ENCODE measurements at regions not wholly inside any gene's neighbourhood (a gene's known extent, or its start where the extent isn't known, plus 50 kb on each side); places are given as distances from the start of the nearest gene placed in this dataset.

DNA sequence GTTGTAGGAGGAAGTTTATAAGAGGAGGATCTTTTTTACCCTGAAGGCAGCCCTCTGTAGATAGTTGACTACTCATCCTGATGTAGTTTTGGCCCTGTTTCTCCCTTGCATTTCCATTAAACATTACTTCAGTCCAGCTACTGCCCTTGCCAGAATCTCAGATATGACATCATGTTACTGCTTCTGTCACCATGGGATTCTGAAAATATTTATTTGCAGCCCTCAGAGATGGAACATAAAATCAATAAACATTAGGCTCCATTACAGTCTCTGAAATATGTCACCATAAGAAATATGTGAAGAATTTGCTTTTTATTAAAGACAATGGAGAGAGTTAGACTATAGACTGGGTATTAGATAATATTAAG lies 68.7 kb upstream of the STK39 start:
- peak; percentile 37 for DNase-seq
- in situ Hi-C loops (cut with MboI): no loop called here
- no peak overlapping the region for H3K9ac ChIP-seq

GRCh38 chr2:168317282-168317681 lies 69.9 kb upstream of the STK39 start:
- Histone ChIP-seq H3K9me3 (ENCODE audit: low read depth) (no peaks in the 10 kb centered on the region), H3K79me2 (ENCODE audit: insufficient read depth) (no peaks in the 10 kb centered on the region), H2AFZ (no peak overlapping the region), H3K36me3 (ENCODE audit: low read depth) (no peaks in the 10 kb centered on the region), H3K4me3 (no peak overlapping the region), H3K27ac (no peak overlapping the region), H3K9me2 (ENCODE audit: insufficient read depth) (no peaks in the 10 kb centered on the region), H3K27me3 (replicated peaks; ENCODE audit: insufficient read depth) (no peaks in the 10 kb centered on the region), H3K4me2 (ENCODE audit: unreplicated experiment) (no peak overlapping the region), H3K9ac (no peak overlapping the region), H3K4me1 (ENCODE audit: insufficient read depth) (no peaks in the 10 kb centered on the region; the same call in 1 of the 2 replicates), H4K20me1 (ENCODE audit: insufficient read depth) (no peaks in the 10 kb centered on the region), H3F3A (ENCODE audit: insufficient read depth) (no peaks in the 10 kb centered on the region)
- no peak for DNase-seq
- WGBS, 2 experiments (ENCODE audit: low coverage in 1 of 2, low lambda C conversion rate in 2 of 2, missing lambda C conversion rate in 2 of 2): 56 to 77% methylated on average over 1 of the region's 1 CpG
- no peak for TF ChIP-seq EZH2phosphoT487 (IDR thresholded peaks at IDR 0.05; ENCODE audit: insufficient read depth, low read depth)
- no peak for TF ChIP-seq EZH2 (IDR thresholded peaks at IDR 0.05; ENCODE audit: insufficient read depth, poor library complexity, severe bottlenecking)
- in situ Hi-C loops (cut with MboI): no loop called here

More for the DNA sequence above, 68.7 kb upstream of the STK39 start:
- no peaks in the 10 kb centered on the region; the same call in 1 of the 2 replicates for H3K4me1 ChIP-seq (ENCODE audit: insufficient read depth)
- no peaks in the 10 kb centered on the region for H3K9me2 ChIP-seq (ENCODE audit: insufficient read depth)
- H3K4me3 ChIP-seq: no peak overlapping the region
- no peak overlapping the region for H2AFZ ChIP-seq
- no peaks in the 10 kb centered on the region for H3F3A ChIP-seq (ENCODE audit: insufficient read depth)
- no peak overlapping the region for H3K4me2 ChIP-seq (ENCODE audit: unreplicated experiment)
- no peak overlapping the region for H3K27ac ChIP-seq
- H4K20me1 ChIP-seq (ENCODE audit: insufficient read depth): no peaks in the 10 kb centered on the region
- H3K9me3 ChIP-seq (ENCODE audit: low read depth): no peaks in the 10 kb centered on the region
- no peaks in the 10 kb centered on the region for H3K79me2 ChIP-seq (ENCODE audit: insufficient read depth)
- TF ChIP-seq EZH2phosphoT487 (IDR thresholded peaks at IDR 0.05; ENCODE audit: insufficient read depth, low read depth): no peak
- no peaks in the 10 kb centered on the region for H3K36me3 ChIP-seq (ENCODE audit: low read depth)
- no peaks in the 10 kb centered on the region for H3K27me3 ChIP-seq (replicated peaks; ENCODE audit: insufficient read depth)

DNA sequence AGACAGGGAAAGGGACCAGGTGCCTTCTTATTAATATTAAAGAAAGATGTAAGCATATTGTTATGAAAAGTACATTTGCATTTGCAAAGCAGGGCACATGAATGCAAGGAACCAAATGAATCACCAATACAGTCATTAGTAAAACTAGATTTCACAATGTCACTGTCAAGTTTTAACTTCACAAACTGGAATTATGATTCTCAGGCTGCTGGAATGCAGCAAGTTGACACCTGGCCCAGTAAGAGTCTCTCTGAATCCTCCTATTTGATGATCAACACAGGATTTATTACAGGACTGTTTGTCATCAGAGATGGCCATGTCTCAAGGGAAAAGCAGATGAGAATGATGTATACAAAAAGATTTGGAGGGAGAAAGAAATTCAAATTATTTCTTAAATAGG lies 72.9 kb upstream of the STK39 start:
- Histone ChIP-seq H3F3A (ENCODE audit: insufficient read depth) (no peaks in the 10 kb centered on the region), H3K4me3 (no peak overlapping the region), H3K9me2 (ENCODE audit: insufficient read depth) (no peaks in the 10 kb centered on the region), H3K4me2 (ENCODE audit: unreplicated experiment) (no peak overlapping the region), H3K79me2 (ENCODE audit: insufficient read depth) (no peaks in the 10 kb centered on the region), H3K9ac (no peak overlapping the region), H3K9me3 (ENCODE audit: low read depth) (no peaks in the 10 kb centered on the region), H3K36me3 (ENCODE audit: low read depth) (no peaks in the 10 kb centered on the region), H4K20me1 (ENCODE audit: insufficient read depth) (no peaks in the 10 kb centered on the region), H3K4me1 (ENCODE audit: insufficient read depth) (no peaks in the 10 kb centered on the region), H3K27ac (no peak overlapping the region), H2AFZ (no peak overlapping the region), H3K27me3 (replicated peaks; ENCODE audit: insufficient read depth) (peaks cover 13% of the 10 kb centered on the region; the same call in 1 of the 2 replicates)
- in situ Hi-C loops (cut with MboI): no loop called here
- DNase-seq: peak; percentile 33
- TF ChIP-seq EZH2phosphoT487 (IDR thresholded peaks at IDR 0.05; ENCODE audit: insufficient read depth, low read depth) (no peak), EZH2 (IDR thresholded peaks at IDR 0.05; ENCODE audit: insufficient read depth, poor library complexity, severe bottlenecking) (no peak)

- TF ChIP-seq EZH2 (IDR thresholded peaks at IDR 0.05; ENCODE audit: insufficient read depth, poor library complexity, severe bottlenecking) (no peak), EZH2phosphoT487 (IDR thresholded peaks at IDR 0.05; ENCODE audit: insufficient read depth, low read depth) (no peak)
- no peaks in the 10 kb centered on the region for H4K20me1 ChIP-seq (ENCODE audit: insufficient read depth)
- no peaks in the 10 kb centered on the region for H3K4me1 ChIP-seq (ENCODE audit: insufficient read depth)
- no peak overlapping the region for H3K27ac ChIP-seq
- H3F3A ChIP-seq (ENCODE audit: insufficient read depth): no peaks in the 10 kb centered on the region
- H3K9me2 ChIP-seq (ENCODE audit: insufficient read depth): no peaks in the 10 kb centered on the region
- H2AFZ ChIP-seq: no peak overlapping the region
- peaks cover 13% of the 10 kb centered on the region; the same call in 1 of the 2 replicates for H3K27me3 ChIP-seq (replicated peaks; ENCODE audit: insufficient read depth)
- H3K36me3 ChIP-seq (ENCODE audit: low read depth): no peaks in the 10 kb centered on the region
- no peaks in the 10 kb centered on the region for H3K79me2 ChIP-seq (ENCODE audit: insufficient read depth)
- in situ Hi-C loops (cut with MboI): no loop called here
- no peak overlapping the region for H3K4me3 ChIP-seq
- no peaks in the 10 kb centered on the region for H3K9me3 ChIP-seq (ENCODE audit: low read depth)
- no peak overlapping the region for H3K9ac ChIP-seq
- no peak for DNase-seq
- WGBS, 2 experiments (ENCODE audit: low coverage in 1 of 2, low lambda C conversion rate in 2 of 2, missing lambda C conversion rate in 2 of 2): 24 to 33% methylated on average over 3 of the region's 3 CpGs
- no peak overlapping the region for H3K4me2 ChIP-seq (ENCODE audit: unreplicated experiment)
These were observed 75.1 kb upstream of the STK39 start for GRCh38 chr2:168322325-168323007.

- Histone ChIP-seq H3K4me3 (no peak overlapping the region), H3K9ac (no peak overlapping the region), H3K27me3 (replicated peaks; ENCODE audit: insufficient read depth) (peaks cover 13% of the 10 kb centered on the region; the same call in 1 of the 2 replicates), H3K4me1 (ENCODE audit: insufficient read depth) (no peaks in the 10 kb centered on the region), H2AFZ (no peak overlapping the region), H3K4me2 (ENCODE audit: unreplicated experiment) (no peak overlapping the region), H3K27ac (no peak overlapping the region), H3K36me3 (ENCODE audit: low read depth) (no peaks in the 10 kb centered on the region), H3K9me3 (ENCODE audit: low read depth) (no peaks in the 10 kb centered on the region), H3K9me2 (ENCODE audit: insufficient read depth) (no peaks in the 10 kb centered on the region), H3K79me2 (ENCODE audit: insufficient read depth) (no peaks in the 10 kb centered on the region), H4K20me1 (ENCODE audit: insufficient read depth) (no peaks in the 10 kb centered on the region), H3F3A (ENCODE audit: insufficient read depth) (no peaks in the 10 kb centered on the region)
- no peak for TF ChIP-seq EZH2 (IDR thresholded peaks at IDR 0.05; ENCODE audit: insufficient read depth, poor library complexity, severe bottlenecking)
- no peak for TF ChIP-seq EZH2phosphoT487 (IDR thresholded peaks at IDR 0.05; ENCODE audit: insufficient read depth, low read depth)
- DNase-seq: no peak
- WGBS, 2 experiments (ENCODE audit: low coverage in 1 of 2, low lambda C conversion rate in 2 of 2, missing lambda C conversion rate in 2 of 2): 39 to 44% methylated on average over 11 of the region's 11 CpGs
- in situ Hi-C loops (cut with MboI): no loop called here
These were observed 76.2 kb upstream of the STK39 start for GRCh38 chr2:168323529-168324021.
